BE2C (cell line): ENCODE measurements at regions not wholly inside any gene's neighbourhood (a gene's known extent, or its start where the extent isn't known, plus 50 kb on each side); places are given as distances from the start of the nearest gene placed in this dataset.
A peak's percentile ranks its signal among the peaks of the same experiment; 100 is the strongest.

Source experiments
- DNase-seq: peaks from one replicate; pipeline ENCODE4 v3.0.0-alpha.2; 2020
- H3K27me3 ChIP-seq: fragments of 250-450 bp; sonication (Bioruptor Pico); 2 replicates; pipeline ENCODE4 v1.5.1; 2020; ENCODE audit warnings: mild to moderate bottlenecking
- H3K36me3 ChIP-seq: fragments of 250-450 bp; sonication (Bioruptor Pico); 2 replicates; pipeline ENCODE4 v1.5.1; 2020; ENCODE audit warnings: mild to moderate bottlenecking
- H3K4me1 ChIP-seq: fragments of 250-450 bp; sonication (Bioruptor Pico); 2 replicates; pipeline ENCODE4 v1.5.1; 2020
- H3K4me3 ChIP-seq: 2 replicates; pipeline ENCODE4 v1.5.1; 2011; ENCODE audit warnings: low read depth, low read length
- H3K9me3 ChIP-seq: fragments of 250-450 bp; sonication (Bioruptor Pico); 2 replicates; pipeline ENCODE4 v1.5.1; 2020
- CTCF ChIP-seq: IDR thresholded peaks from 2 replicates; pipeline ENCODE4 v1.5.1; 2012; ENCODE audit warnings: mild to moderate bottlenecking, low read depth, low read length

DNA sequence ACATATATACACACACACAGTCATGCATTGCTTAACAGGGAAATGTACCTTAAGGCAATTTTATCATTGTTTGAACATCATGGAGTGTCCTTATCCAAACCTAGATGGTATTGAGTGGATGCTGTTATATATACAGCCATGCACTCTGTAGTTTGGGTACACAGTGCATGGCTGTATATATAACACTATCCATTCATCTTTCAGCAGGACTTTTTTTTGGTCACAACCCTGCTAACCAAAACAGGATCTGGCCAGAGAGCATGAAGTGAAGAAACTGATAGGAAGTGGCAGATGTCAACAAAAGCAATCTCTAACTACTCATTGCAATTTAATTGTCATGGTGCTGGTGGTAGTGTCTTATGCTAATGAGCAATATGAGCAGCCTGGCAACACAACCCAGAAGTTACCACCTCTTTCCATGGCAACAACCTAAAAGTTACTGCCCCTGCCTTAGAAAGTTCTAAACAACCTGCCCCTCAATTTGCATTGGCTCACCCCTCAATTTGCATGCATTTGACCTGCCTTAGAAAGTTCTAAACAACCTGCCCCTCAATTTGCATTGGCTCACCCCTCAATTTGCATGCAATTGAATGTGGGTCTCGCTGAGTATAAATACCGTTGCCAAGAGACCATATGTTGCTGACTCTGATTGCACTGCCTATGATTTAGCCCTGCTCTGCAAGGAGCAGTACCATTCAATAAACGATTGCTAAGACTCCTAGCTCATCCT lies 434.9 kb downstream of the DSEL start:
- DNase-seq = no peak
- Histone ChIP-seq H3K4me1 (no peaks in the 10 kb centered on the region), H3K9me3 (no peaks in the 10 kb centered on the region), H3K27me3 (no peaks in the 10 kb centered on the region), H3K36me3 (no peaks in the 10 kb centered on the region), H3K4me3 (no peak overlapping the region)
- TF ChIP-seq CTCF = no peak

- TF ChIP-seq CTCF = no peak
- no peaks in the 10 kb centered on the region for H3K9me3 ChIP-seq
- no peaks in the 10 kb centered on the region for H3K36me3 ChIP-seq
- H3K4me3 ChIP-seq = no peak overlapping the region
- no peaks in the 10 kb centered on the region for H3K4me1 ChIP-seq
- H3K27me3 ChIP-seq = no peaks in the 10 kb centered on the region
- no peak for DNase-seq
These were observed 435.9 kb downstream of the DSEL start for GRCh38 chr18:67080601-67081000.

DNA sequence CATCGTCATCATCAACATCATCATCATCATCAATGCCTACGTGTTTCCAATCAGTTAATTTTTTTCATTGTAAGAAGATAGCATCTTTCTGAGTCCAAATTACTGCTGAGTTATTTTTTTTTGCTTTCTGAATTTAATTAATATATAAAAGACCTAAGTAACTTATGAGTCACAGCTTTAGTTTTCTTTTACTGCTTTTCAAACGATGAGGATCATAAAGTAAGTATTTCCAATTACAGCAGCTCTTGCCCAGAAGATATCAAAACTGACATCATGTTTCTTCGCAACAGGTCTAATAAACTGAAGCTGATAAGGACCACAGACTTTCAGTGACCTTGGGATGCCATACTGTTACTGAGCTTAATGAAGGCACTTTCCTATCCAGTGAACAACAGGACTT lies 442.2 kb downstream of the DSEL start:
- Histone ChIP-seq H3K36me3 (no peaks in the 10 kb centered on the region), H3K9me3 (no peaks in the 10 kb centered on the region), H3K4me1 (no peaks in the 10 kb centered on the region), H3K27me3 (no peaks in the 10 kb centered on the region), H3K4me3 (no peak overlapping the region)
- peak; percentile 3 for DNase-seq
- no peak for TF ChIP-seq CTCF

- Histone ChIP-seq H3K27me3 (no peaks in the 10 kb centered on the region), H3K36me3 (no peaks in the 10 kb centered on the region), H3K4me3 (no peak overlapping the region), H3K9me3 (no peaks in the 10 kb centered on the region), H3K4me1 (no peaks in the 10 kb centered on the region)
- no peak for TF ChIP-seq CTCF
- DNase-seq = peak; percentile 11
These were observed 443.7 kb downstream of the DSEL start for GRCh38 chr18:67072791-67073190.

DNA sequence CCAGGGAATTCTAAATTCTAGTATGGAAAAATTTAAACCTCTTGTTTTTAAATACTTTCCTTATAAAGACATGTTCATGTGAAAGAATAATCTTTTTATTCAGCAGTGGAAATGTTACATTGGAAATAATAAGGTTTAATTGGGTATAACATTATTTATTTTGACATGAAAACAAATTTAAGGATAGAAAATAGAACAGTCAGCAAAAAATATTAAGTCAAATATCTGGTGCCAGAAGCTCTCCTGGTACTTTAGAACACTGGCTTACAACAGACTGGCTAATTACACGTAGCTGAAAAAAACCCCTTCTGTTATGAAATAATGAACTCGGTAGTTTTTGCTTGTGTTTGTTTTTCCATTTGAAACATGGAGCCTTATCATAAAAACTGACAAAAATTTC lies 447.9 kb downstream of the DSEL start:
- no peaks in the 10 kb centered on the region for H3K9me3 ChIP-seq
- H3K4me1 ChIP-seq = no peaks in the 10 kb centered on the region
- H3K27me3 ChIP-seq = no peaks in the 10 kb centered on the region
- no peak for TF ChIP-seq CTCF
- DNase-seq = no peak
- H3K36me3 ChIP-seq = no peaks in the 10 kb centered on the region
- no peak overlapping the region for H3K4me3 ChIP-seq

GRCh38 chr18:67047334-67047733 lies 443.4 kb upstream of the CDH19 start:
- H3K9me3 ChIP-seq = no peaks in the 10 kb centered on the region
- H3K27me3 ChIP-seq = no peaks in the 10 kb centered on the region
- DNase-seq = no peak
- no peaks in the 10 kb centered on the region for H3K4me1 ChIP-seq
- H3K36me3 ChIP-seq = no peaks in the 10 kb centered on the region
- TF ChIP-seq CTCF = no peak
- H3K4me3 ChIP-seq = no peak overlapping the region
